ENCODE measurements at regions not wholly inside any gene's neighbourhood (a gene's known extent, or its start where the extent isn't known, plus 50 kb on each side); places are given as distances from the start of the nearest gene placed in this dataset.

DNA sequence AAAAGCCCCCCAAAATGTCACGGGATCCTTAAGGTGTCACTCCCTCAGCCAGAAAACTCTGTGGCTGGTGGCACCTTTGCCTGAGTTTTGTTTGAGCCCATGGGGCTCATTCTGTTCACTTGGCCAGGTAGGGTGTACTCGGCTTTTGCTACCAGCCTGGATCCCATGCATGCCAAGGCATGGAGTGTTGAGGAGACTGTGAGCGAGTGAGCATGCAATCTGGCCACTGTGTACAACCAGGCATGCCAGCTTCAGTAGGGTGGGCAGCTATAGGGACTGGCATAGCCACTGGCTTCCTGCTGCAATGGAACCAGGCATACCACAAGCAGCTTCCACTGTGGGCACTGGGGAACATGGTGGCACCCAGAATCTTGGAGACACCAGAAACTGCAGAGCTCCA is 436.0 kb upstream of the GRM3 start:
- Histone ChIP-seq H3K4me3 (no peak overlapping the region), H3K4me1 (no peaks in the 10 kb centered on the region), H3K4me2 (no peak overlapping the region), H3K9me3 (no peaks in the 10 kb centered on the region), H3K27ac (no peak overlapping the region)
- ChIA-PET CTCF (no interaction called here), POLR2A (no interaction called here)
- ATAC-seq (no peak), FAIRE-seq (no peak), DNase-seq (ENCODE audit: low read depth in 1 of 2, low spot score in 1 of 2) (no peak)
- TF ChIP-seq GATA3 (IDR thresholded peaks at IDR 0.05; ENCODE audit: borderline replicate concordance) (no peak), ZC3H11A (IDR thresholded peaks at IDR 0.05) (no peak), JUNB (IDR thresholded peaks at IDR 0.05) (no peak)
- TF ChIP-seq, protein P1, sequence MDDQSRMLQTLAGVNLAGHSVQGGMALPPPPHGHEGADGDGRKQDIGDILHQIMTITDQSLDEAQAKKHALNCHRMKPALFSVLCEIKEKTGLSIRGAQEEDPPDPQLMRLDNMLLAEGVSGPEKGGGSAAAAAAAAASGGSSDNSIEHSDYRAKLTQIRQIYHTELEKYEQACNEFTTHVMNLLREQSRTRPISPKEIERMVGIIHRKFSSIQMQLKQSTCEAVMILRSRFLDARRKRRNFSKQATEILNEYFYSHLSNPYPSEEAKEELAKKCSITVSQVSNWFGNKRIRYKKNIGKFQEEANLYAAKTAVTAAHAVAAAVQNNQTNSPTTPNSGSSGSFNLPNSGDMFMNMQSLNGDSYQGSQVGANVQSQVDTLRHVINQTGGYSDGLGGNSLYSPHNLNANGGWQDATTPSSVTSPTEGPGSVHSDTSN (IDR thresholded peaks at IDR 0.05): no peak
- 3% methylated on average over 3 of the region's 3 CpGs for WGBS (ENCODE audit: missing lambda C conversion rate)

DNA sequence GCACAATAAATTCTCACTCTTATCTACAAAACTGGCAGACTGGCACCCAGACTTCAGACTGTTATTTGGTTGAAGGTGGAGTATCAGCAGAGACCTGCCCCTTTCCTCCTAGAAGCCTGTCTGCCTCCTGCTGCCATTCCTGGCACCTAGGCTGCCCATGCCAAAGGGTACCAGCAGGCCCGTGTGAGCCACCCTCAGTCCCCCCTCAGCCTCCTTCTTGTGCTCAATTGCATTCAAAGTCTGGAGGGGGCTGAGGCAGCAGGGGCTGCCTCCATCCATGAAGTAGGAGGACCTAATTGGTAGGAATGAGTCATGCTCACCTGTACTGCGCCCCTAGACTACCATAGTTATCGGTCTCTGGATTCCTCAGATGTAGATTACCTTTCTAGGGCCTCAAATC is 440.9 kb upstream of the GRM3 start:
- WGBS (ENCODE audit: missing lambda C conversion rate): 7% methylated on average over 3 of the region's 3 CpGs
- no peak for DNase-seq (ENCODE audit: low read depth in 1 of 2, low spot score in 1 of 2)
- ChIA-PET POLR2A (no interaction called here), CTCF (interaction anchor here (0.8 kb wide), 1 partner anchor 10 kb away, joined by 3 read pairs; no protein-coding TSS in a partner anchor)
- Histone ChIP-seq H3K4me3 (no peak overlapping the region), H3K4me1 (no peaks in the 10 kb centered on the region), H3K4me2 (no peak overlapping the region), H3K27ac (no peak overlapping the region), H3K9me3 (no peaks in the 10 kb centered on the region; the same call in 2 of the 3 replicates)
- TF ChIP-seq, protein P1 (IDR thresholded peaks at IDR 0.05): no peak
- TF ChIP-seq FOXS1 (CRISPR knock-in tag; IDR thresholded peaks at IDR 0.05): no peak
- no peak for TF ChIP-seq RAD21 (conservative IDR thresholded peaks at IDR 0.05 in 1 of 2, IDR thresholded peaks at IDR 0.05 in 1 of 2)
- TF ChIP-seq HOXB5 (CRISPR knock-in tag; IDR thresholded peaks at IDR 0.05): no peak
- TF ChIP-seq MAFK (IDR thresholded peaks at IDR 0.05; ENCODE audit: partially characterized antibody): no peak
- no peak for TF ChIP-seq CBX2 (IDR thresholded peaks at IDR 0.05; ENCODE audit: borderline replicate concordance, low read depth)
- TF ChIP-seq EHF (CRISPR knock-in tag; IDR thresholded peaks at IDR 0.05): no peak
- TF ChIP-seq PHF8 (IDR thresholded peaks at IDR 0.05; ENCODE audit: borderline replicate concordance, low read depth): no peak
- TF ChIP-seq ZFP36 (IDR thresholded peaks at IDR 0.05; ENCODE audit: borderline replicate concordance, partially characterized antibody): no peak
- no peak for TF ChIP-seq CHD4 (IDR thresholded peaks at IDR 0.05; ENCODE audit: borderline replicate concordance)
- TF ChIP-seq, protein P2, sequence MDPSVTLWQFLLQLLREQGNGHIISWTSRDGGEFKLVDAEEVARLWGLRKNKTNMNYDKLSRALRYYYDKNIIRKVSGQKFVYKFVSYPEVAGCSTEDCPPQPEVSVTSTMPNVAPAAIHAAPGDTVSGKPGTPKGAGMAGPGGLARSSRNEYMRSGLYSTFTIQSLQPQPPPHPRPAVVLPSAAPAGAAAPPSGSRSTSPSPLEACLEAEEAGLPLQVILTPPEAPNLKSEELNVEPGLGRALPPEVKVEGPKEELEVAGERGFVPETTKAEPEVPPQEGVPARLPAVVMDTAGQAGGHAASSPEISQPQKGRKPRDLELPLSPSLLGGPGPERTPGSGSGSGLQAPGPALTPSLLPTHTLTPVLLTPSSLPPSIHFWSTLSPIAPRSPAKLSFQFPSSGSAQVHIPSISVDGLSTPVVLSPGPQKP (IDR thresholded peaks at IDR 0.05; ENCODE audit: low read depth, low read length): no peak
- no peak for TF ChIP-seq CBX8 (IDR thresholded peaks at IDR 0.05)
- ATAC-seq: no peak
- FAIRE-seq: no peak

DNA sequence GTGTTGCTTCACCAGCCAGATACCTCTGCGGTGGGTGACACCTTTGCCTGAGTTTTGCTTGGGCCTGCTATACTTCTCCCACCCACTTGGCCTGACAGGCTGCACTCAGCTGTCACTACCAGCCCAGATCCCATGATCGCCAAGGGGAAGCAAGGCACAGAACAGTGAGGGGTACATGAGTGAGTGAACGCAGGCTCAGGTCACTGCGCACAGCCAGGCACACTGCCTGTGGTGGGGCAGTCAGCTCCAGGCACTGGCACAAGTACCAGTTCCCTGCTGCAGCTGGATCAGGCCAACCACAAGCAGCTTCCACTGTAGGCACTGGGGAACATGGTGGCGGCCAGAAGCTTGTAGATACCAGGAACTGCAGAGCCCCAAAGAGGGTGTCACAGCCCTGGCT is 441.9 kb upstream of the GRM3 start:
- ATAC-seq: no peak
- Histone ChIP-seq H3K4me2 (no peak overlapping the region), H3K27ac (no peak overlapping the region), H3K4me3 (no peak overlapping the region), H3K4me1 (no peaks in the 10 kb centered on the region), H3K9me3 (no peaks in the 10 kb centered on the region; the same call in 2 of the 3 replicates)
- DNase-seq (ENCODE audit: low read depth in 1 of 2, low spot score in 1 of 2): no peak
- TF ChIP-seq RNF2 (IDR thresholded peaks at IDR 0.05; ENCODE audit: borderline replicate concordance, low read depth): no peak
- no peak for TF ChIP-seq FOSL2 (IDR thresholded peaks at IDR 0.05)
- TF ChIP-seq FOSL2 (CRISPR knock-in tag; IDR thresholded peaks at IDR 0.05): no peak
- TF ChIP-seq RFX5 (IDR thresholded peaks at IDR 0.05): no peak
- ChIA-PET CTCF (interaction anchor here (1.2 kb wide), 1 partner anchor 293 kb away, joined by 3 read pairs; no protein-coding TSS in a partner anchor), POLR2A (no interaction called here)
- WGBS (ENCODE audit: missing lambda C conversion rate): 12% methylated on average over 2 of the region's 5 CpGs
- FAIRE-seq: no peak

Data from A549 (cell line).